Stomach (tissue), 4 donors: ENCODE measurements at regions not wholly inside any gene's neighbourhood (a gene's known extent, or its start where the extent isn't known, plus 50 kb on each side); places are given as distances from the start of the nearest gene placed in this dataset.

Experiments
- CTCF ChIP-seq, 7 experiments: fragments of 450-650 bp in 4 of 7; fragments of 200-600 bp in 3 of 7; sonication (generic) in 3 of 7; IDR thresholded peaks; one replicate each; pipeline ENCODE4 v1.5.1; 2016 to 2019; ENCODE audit warnings: antibody characterized with exemption in 7 of 7, control low read depth in 2 of 7, mild to moderate bottlenecking in 1 of 7
- EP300 ChIP-seq: sonication (generic); formaldehyde crosslinking; IDR thresholded peaks from one replicate; pipeline ENCODE4 v1.6.1; 2017; ENCODE audit warnings: antibody characterized with exemption

- TF ChIP-seq CTCF (IDR thresholded peaks at IDR 0.05): no peak
- no peak for TF ChIP-seq EP300
Observed at GRCh38 chr4:178344096-178344495, 901.9 kb upstream of the AGA start.
